ENCODE measurements at regions not wholly inside any gene's neighbourhood (a gene's known extent, or its start where the extent isn't known, plus 50 kb on each side); places are given as distances from the start of the nearest gene placed in this dataset.

DNA sequence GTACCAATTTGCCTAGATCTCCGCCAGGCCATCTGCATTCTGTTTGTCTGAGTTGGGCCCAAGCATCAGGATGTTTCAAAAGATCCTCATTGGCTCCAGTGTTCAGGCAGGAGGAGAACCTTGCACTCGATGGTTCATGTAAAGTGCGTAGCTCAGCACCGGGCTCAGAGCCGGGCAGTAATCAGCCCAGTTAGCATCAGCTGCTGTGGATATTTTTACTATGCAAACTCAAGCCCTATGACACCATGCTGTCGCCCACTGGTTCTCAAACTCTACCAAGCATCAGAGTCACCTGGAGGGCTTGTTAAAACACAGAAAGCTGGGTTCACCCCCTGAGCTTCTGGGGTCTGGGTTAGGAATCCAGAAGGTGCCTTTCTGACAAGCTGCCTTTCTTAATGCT, 310.8 kb downstream of the SHQ1 start (continued):
- TF ChIP-seq SIN3A (conservative IDR thresholded peaks at IDR 0.05 in 1 of 2, IDR thresholded peaks at IDR 0.05 in 1 of 2; ENCODE audit: low read depth in 1 of 2, low read length in 2 of 2) (no peak), BRCA1 (IDR thresholded peaks at IDR 0.05; ENCODE audit: low read depth, low read length) (no peak), GABPA (IDR thresholded peaks at IDR 0.05; ENCODE audit: borderline replicate concordance, insufficient read depth, low read length) (no peak), BACH1 (IDR thresholded peaks at IDR 0.05; ENCODE audit: low read length) (no peak), SP1 (IDR thresholded peaks at IDR 0.05; ENCODE audit: low read depth, low read length) (no peak), TBP (IDR thresholded peaks at IDR 0.05; ENCODE audit: low read depth, low read length) (no peak), RNF2 (IDR thresholded peaks at IDR 0.05; ENCODE audit: borderline replicate concordance, low read depth, low read length, missing control alignments, poor library complexity, severe bottlenecking) (no peak), JUND (IDR thresholded peaks at IDR 0.05; ENCODE audit: low read length) (no peak)

Data from H1 (cell line).